Spleen (tissue), 7 donors: ENCODE measurements at regions not wholly inside any gene's neighbourhood (a gene's known extent, or its start where the extent isn't known, plus 50 kb on each side); places are given as distances from the start of the nearest gene placed in this dataset.

Experiments used
- CTCF ChIP-seq, 11 experiments: fragments of 200-600 bp in 7 of 11; fragments of 450-650 bp in 4 of 11; sonication (generic) in 4 of 11; IDR thresholded peaks in 8 of 11; conservative IDR thresholded peaks in 3 of 11; 1 replicate in 7 of 11; 2 replicates in 4 of 11; pipeline versions ENCODE4 v1.4.0 to v1.8.0; 2016 to 2021; ENCODE audit warnings: antibody characterized with exemption in 11 of 11, inconsistent platforms in 4 of 11, mild to moderate bottlenecking in 1 of 11
- POLR2A ChIP-seq, 3 donors: fragments of 450-650 bp; IDR thresholded peaks; one replicate each; pipeline ENCODE4 v1.5.1; 2017; ENCODE audit warnings: antibody characterized with exemption in 3 of 3, mild to moderate bottlenecking in 1 of 3
- POLR2AphosphoS5 ChIP-seq, 3 donors: sonication (generic); formaldehyde crosslinking; IDR thresholded peaks; one replicate each; pipeline ENCODE4 v1.5.1; 2017; ENCODE audit warnings: antibody characterized with exemption in 3 of 3
- donor health status: DM: no; HTN: no; CAD: no; lungs with moderate emphysema.
- donor health status: DM: no; HTN: no; CAD: no.
- donor health status: DM: no; HTN: no; CAD: no.

GRCh38 chr11:115981104-115981481 is 476.9 kb upstream of the CADM1 start:
- TF ChIP-seq CTCF (IDR thresholded peaks at IDR 0.05 in 8 of 11, conservative IDR thresholded peaks at IDR 0.05 in 3 of 11) (no peak), POLR2A (IDR thresholded peaks at IDR 0.05) (no peak), POLR2AphosphoS5 (IDR thresholded peaks at IDR 0.05) (no peak)
